Neural cell (in vitro differentiated cells): ENCODE measurements at regions not wholly inside any gene's neighbourhood (a gene's known extent, or its start where the extent isn't known, plus 50 kb on each side); places are given as distances from the start of the nearest gene placed in this dataset.

Experiments
- H2AFZ ChIP-seq: fragments of 200-600, 300-800 bp; sonication (generic), shearing (Covaris generic); 2 replicates; pipeline ENCODE4 v1.6.0; 2014; ENCODE audit warnings: low read depth, mild to moderate bottlenecking, antibody characterized with exemption, low read length, moderate library complexity
- H3F3A ChIP-seq: fragments of 200-600 bp; shearing (Covaris generic); 2 replicates; pipeline ENCODE4 v1.6.1; 2016; ENCODE audit warnings: mild to moderate bottlenecking, moderate library complexity, mixed read lengths, antibody characterized with exemption, low read length; ENCODE audit not compliant: insufficient read depth, poor library complexity, severe bottlenecking
- H3K27ac ChIP-seq: fragments of 200-600, 300-800 bp; sonication (generic), shearing (Covaris generic); 2 replicates; pipeline ENCODE4 v1.5.1; 2014; ENCODE audit warnings: mild to moderate bottlenecking, low read length, moderate library complexity
- H3K27me3 ChIP-seq: fragments of 300-800, 200-600 bp; sonication (generic), shearing (Covaris generic); 2 replicates; pipeline ENCODE4 v1.6.0; 2014; ENCODE audit warnings: mild to moderate bottlenecking, low read depth, low read length, moderate library complexity; ENCODE audit not compliant: insufficient read depth
- H3K36me3 ChIP-seq: fragments of 300-800, 200-600 bp; sonication (generic), shearing (Covaris generic); 2 replicates; pipeline ENCODE4 v1.5.1; 2014; ENCODE audit warnings: mild to moderate bottlenecking, antibody characterized with exemption, low read length, moderate library complexity; ENCODE audit not compliant: insufficient read depth
- H3K4me2 ChIP-seq: fragments of 300-800, 200-600 bp; sonication (generic), shearing (Covaris generic); 2 replicates; pipeline ENCODE4 v1.6.0; 2014; ENCODE audit warnings: mild to moderate bottlenecking, low read length
- H3K4me3 ChIP-seq: fragments of 300-800, 200-600 bp; sonication (generic), shearing (Covaris generic); 2 replicates; pipeline ENCODE4 v1.5.1; 2014; ENCODE audit warnings: mild to moderate bottlenecking, low read length, moderate library complexity
- H3K79me2 ChIP-seq: fragments of 200-600 bp; shearing (Covaris generic); replicated peaks from 2 replicates; pipeline ENCODE4 v1.6.0; 2014; ENCODE audit warnings: mild to moderate bottlenecking, low read length, moderate library complexity; ENCODE audit not compliant: insufficient read depth
- H3K9ac ChIP-seq: fragments of 300-800, 200-600 bp; sonication (generic), shearing (Covaris generic); 2 replicates; pipeline ENCODE4 v1.6.1; 2016; ENCODE audit warnings: mild to moderate bottlenecking, low read length, mixed read lengths
- H3K9me2 ChIP-seq: fragments of 200-600 bp; shearing (Covaris generic); 2 replicates; pipeline ENCODE4 v1.6.1; 2016; ENCODE audit warnings: mild to moderate bottlenecking, low read length, mixed read lengths; ENCODE audit not compliant: insufficient read depth
- H3K9me3 ChIP-seq: fragments of 200-600, 300-800 bp; sonication (generic), shearing (Covaris generic); 2 replicates; pipeline ENCODE4 v1.6.1; 2016; ENCODE audit warnings: mild to moderate bottlenecking, mixed run types, low read length, moderate library complexity, mixed read lengths
- H4K20me1 ChIP-seq: fragments of 200-600 bp; shearing (Covaris generic); 2 replicates; pipeline ENCODE4 v1.6.1; 2016; ENCODE audit warnings: mild to moderate bottlenecking, mixed run types; ENCODE audit not compliant: insufficient read depth
- CTCF ChIP-seq: fragments of 450-650 bp; IDR thresholded peaks from 2 replicates; pipeline ENCODE4 v1.5.1; 2014; ENCODE audit warnings: antibody characterized with exemption, mild to moderate bottlenecking, moderate library complexity; ENCODE audit not compliant: poor library complexity, severe bottlenecking
- EP300 ChIP-seq: fragments of 450-650 bp; conservative IDR thresholded peaks from 2 replicates; pipeline ENCODE4 v1.6.1; 2014; ENCODE audit warnings: antibody characterized with exemption, mild to moderate bottlenecking, moderate library complexity; ENCODE audit not compliant: poor library complexity, severe bottlenecking
- EZH2 ChIP-seq: fragments of 200-600, 300-800 bp; shearing (Covaris generic), sonication (generic); IDR thresholded peaks from 2 replicates; pipeline ENCODE4 v1.6.1; 2014; ENCODE audit warnings: antibody characterized with exemption, low read length, borderline replicate concordance, mild to moderate bottlenecking; ENCODE audit not compliant: insufficient read depth, poor library complexity, severe bottlenecking
- MXI1 ChIP-seq: fragments of 450-650 bp; conservative IDR thresholded peaks from 2 replicates; pipeline ENCODE4 v1.6.1; 2014; ENCODE audit warnings: antibody characterized with exemption, mild to moderate bottlenecking; ENCODE audit not compliant: poor library complexity, severe bottlenecking
- POLR2AphosphoS5 ChIP-seq: IDR thresholded peaks from 2 replicates; pipeline ENCODE4 v1.6.1; 2012
- RAD21 ChIP-seq: fragments of 450-650 bp; conservative IDR thresholded peaks from 2 replicates; pipeline ENCODE4 v1.6.1; 2014; ENCODE audit warnings: antibody characterized with exemption, mild to moderate bottlenecking, moderate library complexity
- REST ChIP-seq: IDR thresholded peaks from 2 replicates; pipeline ENCODE4 v1.6.1; 2012; ENCODE audit warnings: borderline replicate concordance
- SMC3 ChIP-seq: fragments of 450-650 bp; conservative IDR thresholded peaks from 2 replicates; pipeline ENCODE4 v1.6.1; 2014; ENCODE audit warnings: antibody characterized with exemption, mild to moderate bottlenecking, moderate library complexity; ENCODE audit not compliant: poor library complexity
- TAF1 ChIP-seq: IDR thresholded peaks from 2 replicates; pipeline ENCODE4 v1.6.1; 2012; ENCODE audit warnings: low read depth

- H3K9ac ChIP-seq: no peak overlapping the region
- no peaks in the 10 kb centered on the region for H3K9me2 ChIP-seq
- H3K4me3 ChIP-seq: no peak overlapping the region
- no peaks in the 10 kb centered on the region for H3K36me3 ChIP-seq
- no peaks in the 10 kb centered on the region for H3K79me2 ChIP-seq
- no peaks in the 10 kb centered on the region for H4K20me1 ChIP-seq
- no peaks in the 10 kb centered on the region for H3K9me3 ChIP-seq
- H3F3A ChIP-seq: no peaks in the 10 kb centered on the region
- no peaks in the 10 kb centered on the region for H3K27me3 ChIP-seq
- TF ChIP-seq RAD21 (no peak), EZH2 (no peak), REST (no peak), POLR2AphosphoS5 (no peak), CTCF (no peak), EP300 (no peak), TAF1 (no peak), MXI1 (no peak), SMC3 (no peak)
- H3K27ac ChIP-seq: no peak overlapping the region
- H2AFZ ChIP-seq: no peak overlapping the region
- H3K4me2 ChIP-seq: no peak overlapping the region
These were observed 65.4 kb upstream of the FAM174A start for GRCh38 chr5:100469767-100470166.

- Histone ChIP-seq H3K27me3 (no peaks in the 10 kb centered on the region), H3K79me2 (no peaks in the 10 kb centered on the region), H3F3A (no peaks in the 10 kb centered on the region), H3K36me3 (no peaks in the 10 kb centered on the region), H3K9ac (no peak overlapping the region), H3K9me2 (no peaks in the 10 kb centered on the region), H4K20me1 (no peaks in the 10 kb centered on the region), H3K27ac (no peak overlapping the region), H3K9me3 (no peaks in the 10 kb centered on the region), H2AFZ (no peak overlapping the region), H3K4me2 (no peak overlapping the region), H3K4me3 (no peak overlapping the region)
- no peak for TF ChIP-seq EP300
- no peak for TF ChIP-seq RAD21
- TF ChIP-seq EZH2: no peak
- TF ChIP-seq POLR2AphosphoS5: no peak
- no peak for TF ChIP-seq MXI1
- no peak for TF ChIP-seq SMC3
- TF ChIP-seq REST: no peak
These were observed 70.8 kb upstream of the FAM174A start for GRCh38 chr5:100464418-100464817.
